ENCODE measurements at regions not wholly inside any gene's neighbourhood (a gene's known extent, or its start where the extent isn't known, plus 50 kb on each side); places are given as distances from the start of the nearest gene placed in this dataset.
"Not testable (repeated sequence)": the region's sequence is repeated elsewhere in the genome, so short reads cannot be mapped to it uniquely, and the experiment has no call there.

DNA sequence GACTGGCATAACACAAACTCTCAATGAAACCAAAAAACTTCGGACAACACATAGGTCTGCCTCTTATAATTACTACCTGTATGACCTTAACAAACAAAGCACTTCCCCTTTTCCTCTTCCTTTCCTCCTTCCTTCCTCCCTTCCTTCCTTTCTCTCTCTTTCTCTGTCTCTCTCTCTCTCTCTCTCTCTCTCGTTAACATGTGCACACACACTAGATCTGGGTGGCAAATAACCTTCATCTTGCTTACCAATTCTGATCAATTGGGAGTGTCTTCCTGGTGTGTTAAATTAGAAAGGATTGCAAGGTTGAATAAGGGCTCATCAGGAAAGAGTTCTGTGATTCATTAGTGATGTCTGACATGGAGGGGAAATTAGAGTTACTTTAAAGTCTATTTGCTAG, 307.8 kb upstream of the PRKD1 start:
- H3K4me3 ChIP-seq (replicated peaks; ENCODE audit: low read depth, low read length), result no peak overlapping the region
- DNase-seq (ENCODE audit: low read depth), result no peak
- TF ChIP-seq CTCF (IDR thresholded peaks at IDR 0.05; ENCODE audit: low read length, missing control alignments), result no peak

DNA sequence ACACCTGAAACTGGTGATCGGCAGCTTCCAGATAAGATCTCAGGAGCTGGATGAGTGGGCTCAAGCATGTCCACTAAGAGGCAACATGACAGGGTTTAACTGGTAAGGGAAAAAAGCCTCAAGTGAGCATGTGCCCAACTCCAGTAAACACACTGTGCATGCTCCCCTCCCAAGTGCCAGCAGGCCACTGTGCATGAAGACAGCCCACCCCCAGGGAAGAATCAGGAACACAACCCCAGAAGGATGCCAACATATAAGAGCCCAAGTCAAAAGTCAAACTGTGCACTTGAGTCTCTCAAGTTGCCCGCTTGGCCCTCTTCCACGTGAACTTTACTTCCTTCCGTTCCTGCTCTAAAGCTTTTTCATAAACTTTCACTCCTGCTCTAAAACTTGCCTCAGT, 311.3 kb upstream of the PRKD1 start:
- no peak for DNase-seq (ENCODE audit: low read depth)
- no peak overlapping the region for H3K4me3 ChIP-seq (replicated peaks; ENCODE audit: low read depth, low read length)
- TF ChIP-seq CTCF (IDR thresholded peaks at IDR 0.05; ENCODE audit: low read length, missing control alignments), result no peak

DNA sequence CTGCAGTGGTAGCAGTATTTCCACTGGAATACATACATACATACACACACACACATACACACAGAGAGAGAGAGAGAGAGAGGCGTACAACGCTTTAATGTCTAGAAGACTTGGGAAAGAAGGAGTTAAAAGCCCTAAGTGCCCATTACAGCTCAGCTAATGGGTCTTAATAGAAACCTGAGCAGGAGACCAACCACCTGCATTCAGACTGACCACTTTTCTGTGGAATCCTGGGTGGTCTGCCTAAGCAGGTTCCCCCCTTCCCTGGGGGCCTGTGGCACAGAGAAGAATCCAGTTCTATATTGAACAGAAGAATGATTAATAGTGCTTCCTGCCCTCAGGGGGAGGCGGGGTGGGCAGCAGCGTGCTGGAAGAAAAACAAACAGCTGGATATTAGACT, 312.4 kb upstream of the PRKD1 start:
- no peak overlapping the region for H3K4me3 ChIP-seq (replicated peaks; ENCODE audit: low read depth, low read length)
- no peak for TF ChIP-seq CTCF (IDR thresholded peaks at IDR 0.05; ENCODE audit: low read length, missing control alignments)
- no peak for DNase-seq (ENCODE audit: low read depth)

- TF ChIP-seq CTCF (IDR thresholded peaks at IDR 0.05; ENCODE audit: low read length, missing control alignments), result no peak
Measured at GRCh38 chr14:30240685-30241084, 313.0 kb upstream of the PRKD1 start.

DNA sequence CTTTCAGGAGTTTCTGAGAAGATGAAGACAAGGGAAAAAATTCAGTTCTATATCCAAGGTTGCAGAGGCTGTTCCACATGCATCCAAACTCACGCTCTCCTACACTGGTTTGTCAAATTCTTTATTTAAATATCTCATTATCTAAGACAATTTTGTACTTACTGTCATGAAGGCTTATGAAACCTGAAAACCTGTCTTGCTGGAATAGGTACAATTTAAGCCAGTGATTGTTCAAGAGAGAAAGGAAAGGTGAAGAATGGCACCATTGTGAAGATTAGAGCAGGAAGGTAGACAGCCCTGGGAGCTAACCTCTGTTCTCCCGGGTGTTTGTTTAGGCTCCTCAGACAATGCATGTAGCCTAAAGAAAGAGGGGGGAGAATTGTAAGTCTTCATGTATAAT, 315.1 kb upstream of the PRKD1 start:
- no peak for TF ChIP-seq CTCF (IDR thresholded peaks at IDR 0.05; ENCODE audit: low read length, missing control alignments)
- no peak for DNase-seq (ENCODE audit: low read depth)
- H3K4me3 ChIP-seq (replicated peaks; ENCODE audit: low read depth, low read length), result no peak overlapping the region

More at GRCh38 chr14:30240685-30241084, 313.0 kb upstream of the PRKD1 start:
- DNase-seq (ENCODE audit: low read depth), result no peak
- H3K4me3 ChIP-seq (replicated peaks; ENCODE audit: low read depth, low read length), result no peak overlapping the region

DNA sequence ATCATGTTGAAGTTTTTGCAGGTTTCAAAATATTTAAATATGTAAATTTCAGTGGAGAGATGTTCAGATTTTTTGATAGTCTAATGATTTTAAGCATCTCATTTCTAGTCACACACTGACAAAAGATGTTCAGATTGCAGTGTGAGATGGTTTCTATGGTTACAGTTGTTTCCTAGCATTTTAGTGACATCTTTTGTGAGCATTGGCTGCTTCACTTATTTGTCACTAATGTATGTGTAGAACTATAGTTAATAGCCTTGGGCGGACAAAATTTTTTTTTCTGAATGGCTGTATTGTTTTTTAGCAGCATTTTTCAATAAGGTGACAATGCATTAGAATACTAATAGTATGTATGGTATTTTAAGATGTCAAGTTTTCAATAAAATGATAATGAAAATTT, 315.6 kb upstream of the PRKD1 start:
- DNase-seq (ENCODE audit: low read depth), result no peak
- no peak overlapping the region for H3K4me3 ChIP-seq (replicated peaks; ENCODE audit: low read depth, low read length)
- TF ChIP-seq CTCF (IDR thresholded peaks at IDR 0.05; ENCODE audit: low read length, missing control alignments), result no peak

DNA sequence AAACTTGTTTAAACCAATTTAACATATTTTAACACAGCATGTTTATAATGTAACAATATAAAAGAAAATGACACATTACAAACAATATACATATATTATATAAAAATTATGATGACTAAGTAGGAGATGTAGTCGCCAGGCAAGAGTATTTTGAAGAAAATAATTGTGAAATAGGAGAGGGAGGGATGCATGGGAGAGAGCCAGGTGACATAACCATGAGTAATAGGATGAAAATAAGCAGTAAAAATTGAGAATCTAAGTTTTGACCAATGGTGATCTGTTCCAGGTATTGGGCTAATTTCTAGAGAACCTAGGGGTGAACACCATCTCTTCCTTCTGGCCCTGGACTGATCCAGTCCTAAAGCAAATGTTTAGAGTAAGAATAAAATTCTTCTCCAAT, 315.2 kb upstream of the G2E3 start:
- DNase-seq (ENCODE audit: low read depth), result peak; percentile 83
- TF ChIP-seq CTCF (IDR thresholded peaks at IDR 0.05; ENCODE audit: low read length, missing control alignments), result no peak
- H3K4me3 ChIP-seq (replicated peaks; ENCODE audit: low read depth, low read length), result no peak overlapping the region

GRCh38 chr14:30244348-30244747, 314.6 kb upstream of the G2E3 start:
- not testable (repeated sequence) for H3K4me3 ChIP-seq (replicated peaks; ENCODE audit: low read depth, low read length)
- peak; percentile 39 for DNase-seq (ENCODE audit: low read depth)

Data from fibroblast of pulmonary artery (primary cell).